ENCODE measurements at regions not wholly inside any gene's neighbourhood (a gene's known extent, or its start where the extent isn't known, plus 50 kb on each side); places are given as distances from the start of the nearest gene placed in this dataset.

- no peak for TF ChIP-seq ZBTB33 (IDR thresholded peaks at IDR 0.05; ENCODE audit: extremely low read depth, insufficient replicate concordance, low read length)
- TF ChIP-seq CTCF (IDR thresholded peaks at IDR 0.05 in 2 of 3, conservative IDR thresholded peaks at IDR 0.05 in 1 of 3; ENCODE audit: borderline replicate concordance in 1 of 3, insufficient read depth in 1 of 3, low read depth in 2 of 3, low read length in 2 of 3), result no peak
- TF ChIP-seq EZH2phosphoT487 (IDR thresholded peaks at IDR 0.05; ENCODE audit: borderline replicate concordance), result no peak
- no peak for TF ChIP-seq ELF1 (IDR thresholded peaks at IDR 0.05; ENCODE audit: borderline replicate concordance, low read depth)
- no peak for TF ChIP-seq CBX3 (IDR thresholded peaks at IDR 0.05; ENCODE audit: low read depth)
Measured at GRCh38 chr5:124260921-124261515, 485.4 kb downstream of the ZNF608 start (continued).

- Histone ChIP-seq H3K27ac (ENCODE audit: low read depth, low read length) (no peak overlapping the region), H3K36me3 (ENCODE audit: control insufficient read depth in 1 of 2, insufficient read depth in 2 of 2, low read length in 2 of 2) (no peaks in the 10 kb centered on the region), H3K9ac (ENCODE audit: low read length) (no peak overlapping the region), H2AFZ (ENCODE audit: low read depth, low read length, poor library complexity, severe bottlenecking) (no peak overlapping the region), H3K9me3 (ENCODE audit: control insufficient read depth in 1 of 2, insufficient read depth in 1 of 2, low read depth in 1 of 2, low read length in 2 of 2) (no peaks in the 10 kb centered on the region), H3K4me3 (replicated peaks in 1 of 2; ENCODE audit: low read depth in 1 of 2, low read length in 2 of 2) (no peak overlapping the region), H3K79me2 (ENCODE audit: insufficient read depth, low read length) (no peaks in the 10 kb centered on the region), H3K4me2 (ENCODE audit: low read length) (no peak overlapping the region), H3K9me2 (ENCODE audit: insufficient read depth) (no peaks in the 10 kb centered on the region), H3K4me1 (ENCODE audit: control insufficient read depth in 1 of 2, insufficient read depth in 2 of 2, low read length in 2 of 2) (no peaks in the 10 kb centered on the region), H4K20me1 (ENCODE audit: insufficient read depth) (no peaks in the 10 kb centered on the region), H3K27me3 (ENCODE audit: insufficient read depth, low read length) (no peaks in the 10 kb centered on the region)
- RAD21 ChIA-PET (ENCODE audit: low non-redundant PET in 1 of 2, low total read pairs in 2 of 2, uncharacterized antibody in 2 of 2, unreplicated experiment in 2 of 2), result no interaction called here
- no peak for TF ChIP-seq POLR2A (IDR thresholded peaks at IDR 0.05; ENCODE audit: borderline replicate concordance, extremely low read depth, insufficient read depth, insufficient read length)
- TF ChIP-seq SIN3A (IDR thresholded peaks at IDR 0.05; ENCODE audit: low read depth), result no peak
- no peak for TF ChIP-seq POLR2AphosphoS5 (IDR thresholded peaks at IDR 0.05; ENCODE audit: low read depth, low read length)
- TF ChIP-seq JUND (IDR thresholded peaks at IDR 0.05), result no peak
- no peak for TF ChIP-seq EGR1 (IDR thresholded peaks at IDR 0.05; ENCODE audit: low read depth)
- TF ChIP-seq ZFX (IDR thresholded peaks at IDR 0.05), result no peak
- no peak for TF ChIP-seq EZH2phosphoT487 (IDR thresholded peaks at IDR 0.05; ENCODE audit: borderline replicate concordance)
- TF ChIP-seq CTCF (IDR thresholded peaks at IDR 0.05 in 2 of 3, conservative IDR thresholded peaks at IDR 0.05 in 1 of 3; ENCODE audit: borderline replicate concordance in 1 of 3, insufficient read depth in 1 of 3, low read depth in 2 of 3, low read length in 2 of 3), result no peak
- no peak for TF ChIP-seq EZH2 (IDR thresholded peaks at IDR 0.05)
- TF ChIP-seq, protein P1, sequence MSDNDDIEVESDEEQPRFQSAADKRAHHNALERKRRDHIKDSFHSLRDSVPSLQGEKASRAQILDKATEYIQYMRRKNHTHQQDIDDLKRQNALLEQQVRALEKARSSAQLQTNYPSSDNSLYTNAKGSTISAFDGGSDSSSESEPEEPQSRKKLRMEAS (IDR thresholded peaks at IDR 0.05), result no peak
- ATAC-seq (no peak), DNase-seq (ENCODE audit: low read depth, low spot score) (no peak)
- no TSS peak for BruUV-seq (replicated peaks)
- intact Hi-C loops (cut with micrococcal nuclease), result no loop called here
- CTCF ChIA-PET, result no interaction called here
- POLR2A ChIA-PET, result no interaction called here
Measured at GRCh38 chr5:124259017-124259416, 487.4 kb downstream of the ZNF608 start.

All from HCT116 (cell line).